Tibial nerve (tissue), 4 donors: ENCODE measurements at regions not wholly inside any gene's neighbourhood (a gene's known extent, or its start where the extent isn't known, plus 50 kb on each side); places are given as distances from the start of the nearest gene placed in this dataset.

Experiments used
- EP300 ChIP-seq, 2 donors: sonication (generic); formaldehyde crosslinking; IDR thresholded peaks; one replicate each; pipeline ENCODE4 v1.6.1; 2017; ENCODE audit warnings: antibody characterized with exemption in 2 of 2, mild to moderate bottlenecking in 1 of 2
- POLR2A ChIP-seq, 2 donors: fragments of 450-650 bp; IDR thresholded peaks; one replicate each; pipeline ENCODE4 v1.6.1; 2017; ENCODE audit warnings: antibody characterized with exemption in 2 of 2, mild to moderate bottlenecking in 2 of 2, moderate library complexity in 2 of 2
- TF ChIP-seq, protein P1 (sequence below), 5 experiments: fragments of 200-600 bp in 3 of 5; fragments of 450-650 bp in 2 of 5; sonication (generic) in 3 of 5; IDR thresholded peaks; one replicate each; pipeline ENCODE4 v1.5.1; 2016 to 2019; ENCODE audit warnings: antibody characterized with exemption in 5 of 5, mild to moderate bottlenecking in 3 of 5, moderate library complexity in 2 of 5

DNA sequence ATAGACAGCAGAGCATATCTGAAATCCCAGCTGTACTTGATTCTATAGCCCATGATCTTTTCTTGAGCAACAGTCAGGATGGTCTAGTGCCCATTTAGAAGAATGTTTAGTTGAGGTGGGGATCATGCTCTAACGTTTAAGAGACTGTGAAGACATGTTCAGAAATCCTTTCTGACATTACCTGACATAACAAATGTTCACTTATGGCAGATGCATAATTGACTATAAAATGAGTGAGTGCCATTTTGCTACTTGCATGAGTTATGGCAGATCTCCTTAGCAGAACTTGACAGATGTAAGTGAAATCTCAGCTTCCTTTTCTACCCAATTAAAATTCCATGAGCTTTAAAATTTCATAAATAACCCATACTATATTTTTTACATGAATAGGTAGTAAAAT is 209.5 kb upstream of the MMADHC start:
- TF ChIP-seq, protein P1, sequence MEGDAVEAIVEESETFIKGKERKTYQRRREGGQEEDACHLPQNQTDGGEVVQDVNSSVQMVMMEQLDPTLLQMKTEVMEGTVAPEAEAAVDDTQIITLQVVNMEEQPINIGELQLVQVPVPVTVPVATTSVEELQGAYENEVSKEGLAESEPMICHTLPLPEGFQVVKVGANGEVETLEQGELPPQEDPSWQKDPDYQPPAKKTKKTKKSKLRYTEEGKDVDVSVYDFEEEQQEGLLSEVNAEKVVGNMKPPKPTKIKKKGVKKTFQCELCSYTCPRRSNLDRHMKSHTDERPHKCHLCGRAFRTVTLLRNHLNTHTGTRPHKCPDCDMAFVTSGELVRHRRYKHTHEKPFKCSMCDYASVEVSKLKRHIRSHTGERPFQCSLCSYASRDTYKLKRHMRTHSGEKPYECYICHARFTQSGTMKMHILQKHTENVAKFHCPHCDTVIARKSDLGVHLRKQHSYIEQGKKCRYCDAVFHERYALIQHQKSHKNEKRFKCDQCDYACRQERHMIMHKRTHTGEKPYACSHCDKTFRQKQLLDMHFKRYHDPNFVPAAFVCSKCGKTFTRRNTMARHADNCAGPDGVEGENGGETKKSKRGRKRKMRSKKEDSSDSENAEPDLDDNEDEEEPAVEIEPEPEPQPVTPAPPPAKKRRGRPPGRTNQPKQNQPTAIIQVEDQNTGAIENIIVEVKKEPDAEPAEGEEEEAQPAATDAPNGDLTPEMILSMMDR (IDR thresholded peaks at IDR 0.05), result no peak
- TF ChIP-seq POLR2A (IDR thresholded peaks at IDR 0.05), result no peak
- no peak for TF ChIP-seq EP300 (IDR thresholded peaks at IDR 0.05)
